ENCODE measurements at regions not wholly inside any gene's neighbourhood (a gene's known extent, or its start where the extent isn't known, plus 50 kb on each side); places are given as distances from the start of the nearest gene placed in this dataset.

- TF ChIP-seq POLR2A (IDR thresholded peaks at IDR 0.05; ENCODE audit: low read depth, low read length) (no peak), CTCF (IDR thresholded peaks at IDR 0.05; ENCODE audit: extremely low read depth in 1 of 2, insufficient read depth in 1 of 2, low read depth in 1 of 2, low read length in 2 of 2) (no peak), POLR2AphosphoS5 (IDR thresholded peaks at IDR 0.05; ENCODE audit: insufficient read depth, low read depth, low read length) (no peak), MYC (IDR thresholded peaks at IDR 0.05; ENCODE audit: low read depth, low read length) (no peak), EZH2 (IDR thresholded peaks at IDR 0.05; ENCODE audit: borderline replicate concordance, low read depth, low read length, severe bottlenecking) (no peak), GATA2 (IDR thresholded peaks at IDR 0.05; ENCODE audit: insufficient read depth, insufficient read length, low read depth, low read length) (no peak)
These were observed 97.8 kb downstream of the RPL22L1 start for GRCh38 chr3:170772175-170772574.
